Testis (tissue), 2 donors: ENCODE measurements at regions not wholly inside any gene's neighbourhood (a gene's known extent, or its start where the extent isn't known, plus 50 kb on each side); places are given as distances from the start of the nearest gene placed in this dataset.
A peak's percentile ranks its signal among the peaks of the same experiment; 100 is the strongest.

ENCODE experiments used
- DNase-seq: peaks from one replicate; pipeline ENCODE4 v3.0.0-alpha.2; 2019
- H3K27ac ChIP-seq, 2 donors: fragments of 200-600 bp; sonication (generic); one replicate each; pipeline ENCODE4 v1.5.1; 2019
- H3K27me3 ChIP-seq: fragments of 200-600 bp; sonication (generic); one replicate; pipeline ENCODE4 v1.5.1; 2019
- H3K36me3 ChIP-seq: fragments of 200-600 bp; sonication (generic); one replicate; pipeline ENCODE4 v1.5.1; 2017; ENCODE audit warnings: low read depth; ENCODE audit errors: missing control alignments
- H3K4me1 ChIP-seq: fragments of 200-600 bp; sonication (generic); one replicate; pipeline ENCODE4 v1.5.1; 2019
- H3K4me3 ChIP-seq, 2 donors: fragments of 200-600 bp; sonication (generic); one replicate each; pipeline ENCODE4 v1.5.1; 2017 to 2019
- H3K9me3 ChIP-seq: fragments of 200-600 bp; sonication (generic); one replicate; pipeline ENCODE4 v1.5.1; 2017
- CTCF ChIP-seq, 3 experiments: fragments of 450-650 bp in 2 of 3; fragments of 200-600 bp in 1 of 3; sonication (generic) in 1 of 3; IDR thresholded peaks; one replicate each; pipeline ENCODE4 v1.5.1; 2016 to 2019; ENCODE audit warnings: antibody characterized with exemption in 3 of 3, mild to moderate bottlenecking in 2 of 3, moderate library complexity in 1 of 3
- POLR2A ChIP-seq: fragments of 450-650 bp; IDR thresholded peaks from one replicate; pipeline ENCODE4 v1.6.1; 2017; ENCODE audit warnings: antibody characterized with exemption, mild to moderate bottlenecking, moderate library complexity
- WGBS, 2 donors: methylation state at CpG; one replicate each; pipeline ENCODE4 v1.1.5; 2018; 5-methylcytosine and 5-hydroxymethylcytosine counted together
- intact Hi-C: fragments of 100-400 bp; cut with DNase I; formaldehyde crosslinking; loops from one replicate; pipeline ENCODE4 v1.15.1; 2023; ENCODE audit warnings: low total_unique reads

GRCh38 chr22:22952531-22953280, 65.1 kb downstream of the IGLL5 start:
- TF ChIP-seq CTCF (IDR thresholded peaks at IDR 0.05), result no peak
- TF ChIP-seq POLR2A, result no peak
- no peaks in the 10 kb centered on the region for H3K36me3 ChIP-seq
- intact Hi-C loops, result no loop called here
- 88 to 91% methylated on average over 6 of the region's 6 CpGs for WGBS, 2 donors
- H3K4me1 ChIP-seq, result no peaks in the 10 kb centered on the region
- no peaks in the 10 kb centered on the region for H3K27me3 ChIP-seq
- no peak overlapping the region for H3K27ac ChIP-seq
- H3K4me3 ChIP-seq, result no peak overlapping the region
- no peak for DNase-seq
- H3K9me3 ChIP-seq, result no peaks in the 10 kb centered on the region

- intact Hi-C loops, result no loop called here
- H3K9me3 ChIP-seq, result no peaks in the 10 kb centered on the region
- H3K27me3 ChIP-seq, result no peaks in the 10 kb centered on the region
- no peaks in the 10 kb centered on the region for H3K4me1 ChIP-seq
- H3K27ac ChIP-seq, result no peak overlapping the region
- H3K4me3 ChIP-seq, result no peak overlapping the region
- no peak for DNase-seq
- no peak for TF ChIP-seq CTCF (IDR thresholded peaks at IDR 0.05)
- no peak for TF ChIP-seq POLR2A
- 84 to 88% methylated on average over 5 of the region's 5 CpGs for WGBS, 2 donors
- H3K36me3 ChIP-seq, result no peaks in the 10 kb centered on the region
Observed at GRCh38 chr22:22953791-22954190, 66.2 kb downstream of the IGLL5 start.

DNA sequence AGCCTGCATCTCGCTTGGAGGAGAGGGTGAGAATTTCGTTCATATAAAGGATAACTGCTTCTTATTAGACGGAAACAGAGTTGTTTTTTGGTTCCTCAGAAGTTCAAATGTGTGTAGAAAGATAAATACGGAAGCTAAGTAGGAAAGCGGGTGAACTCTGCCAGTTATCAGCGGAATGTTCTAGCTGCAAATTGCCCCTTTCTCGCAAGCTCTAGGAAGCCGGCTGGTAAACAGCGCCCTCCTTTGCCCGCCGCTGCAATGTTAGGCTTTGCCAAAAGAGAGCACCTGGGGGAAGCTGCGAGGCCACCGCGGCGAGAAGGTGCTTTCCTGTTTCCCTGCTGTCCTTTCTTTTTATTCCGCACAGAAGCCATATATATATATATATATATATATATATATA, 67.0 kb downstream of the IGLL5 start:
- TF ChIP-seq CTCF (IDR thresholded peaks at IDR 0.05), result peak in 1 of 3 experiments; percentile 18
- TF ChIP-seq POLR2A, result no peak
- no peaks in the 10 kb centered on the region for H3K4me1 ChIP-seq
- 32 to 37% methylated on average over 16 of the region's 16 CpGs for WGBS, 2 donors
- no peaks in the 10 kb centered on the region for H3K9me3 ChIP-seq
- intact Hi-C loops, result loop anchor here (5.0 kb wide), 1 partner anchor 168 kb away; no protein-coding TSS in a partner anchor
- H3K27ac ChIP-seq, result no peak overlapping the region
- H3K27me3 ChIP-seq, result no peaks in the 10 kb centered on the region
- H3K36me3 ChIP-seq, result no peaks in the 10 kb centered on the region
- no peak overlapping the region for H3K4me3 ChIP-seq
- peak; percentile 29 for DNase-seq

GRCh38 chr22:22955276-22955798, 67.7 kb downstream of the IGLL5 start:
- H3K4me1 ChIP-seq, result no peaks in the 10 kb centered on the region
- TF ChIP-seq POLR2A, result no peak
- no peak for TF ChIP-seq CTCF (IDR thresholded peaks at IDR 0.05)
- H3K4me3 ChIP-seq, result no peak overlapping the region
- DNase-seq, result no peak
- no peaks in the 10 kb centered on the region for H3K9me3 ChIP-seq
- no peaks in the 10 kb centered on the region for H3K27me3 ChIP-seq
- intact Hi-C loops, result loop anchor here (5.0 kb wide), 1 partner anchor 167 kb away; no protein-coding TSS in a partner anchor
- H3K27ac ChIP-seq, result no peak overlapping the region
- no peaks in the 10 kb centered on the region for H3K36me3 ChIP-seq
- WGBS, 2 donors, result 60 to 62% methylated on average over 5 of the region's 5 CpGs
